Pons (tissue), 1 donor: ENCODE measurements at regions not wholly inside any gene's neighbourhood (a gene's known extent, or its start where the extent isn't known, plus 50 kb on each side); places are given as distances from the start of the nearest gene placed in this dataset.
"Not testable (repeated sequence)": the region's sequence is repeated elsewhere in the genome, so short reads cannot be mapped to it uniquely, and the experiment has no call there.

Experiments used
- DNase-seq: peaks from one replicate; pipeline ENCODE4 v3.0.0-alpha.2; 2016; ENCODE audit warnings: low spot score

GRCh38 chr16:18152832-18153231, 183.7 kb downstream of the NPIPA8 start:
- DNase-seq, result not testable (repeated sequence)

- DNase-seq, result not testable (repeated sequence)
Observed at GRCh38 chr16:18148132-18148531, 188.4 kb downstream of the NPIPA8 start.

- not testable (repeated sequence) for DNase-seq
Observed at GRCh38 chr16:18146601-18147142, 189.9 kb downstream of the NPIPA8 start.

- DNase-seq, result not testable (repeated sequence)
Observed at GRCh38 chr16:18142066-18142465, 194.5 kb downstream of the NPIPA8 start.

GRCh38 chr16:18136288-18136687, 200.2 kb downstream of the NPIPA8 start:
- DNase-seq, result not testable (repeated sequence)

- not testable (repeated sequence) for DNase-seq
Observed at GRCh38 chr16:18135024-18135423, 201.5 kb downstream of the NPIPA8 start.

- DNase-seq, result not testable (repeated sequence)
Observed at GRCh38 chr16:18131587-18131986, 204.9 kb downstream of the NPIPA8 start.

GRCh38 chr16:18130478-18131120, 205.9 kb downstream of the NPIPA8 start:
- not testable (repeated sequence) for DNase-seq

GRCh38 chr16:18127033-18127432, 209.5 kb downstream of the NPIPA8 start:
- not testable (repeated sequence) for DNase-seq

- DNase-seq, result not testable (repeated sequence)
Observed at GRCh38 chr16:18119092-18119491, 217.4 kb downstream of the NPIPA8 start.

GRCh38 chr16:18118684-18119083, 217.9 kb downstream of the NPIPA8 start:
- not testable (repeated sequence) for DNase-seq

- not testable (repeated sequence) for DNase-seq
Observed at GRCh38 chr16:18118071-18118470, 218.5 kb downstream of the NPIPA8 start.

GRCh38 chr16:18104412-18104811, 232.1 kb downstream of the NPIPA8 start:
- DNase-seq, result not testable (repeated sequence)

- not testable (repeated sequence) for DNase-seq
Observed at GRCh38 chr16:18101077-18101476, 235.5 kb downstream of the NPIPA8 start.

GRCh38 chr16:18092605-18093004, 243.9 kb downstream of the NPIPA8 start:
- not testable (repeated sequence) for DNase-seq

GRCh38 chr16:18080658-18081363, 255.7 kb downstream of the NPIPA8 start:
- DNase-seq, result not testable (repeated sequence)

- not testable (repeated sequence) for DNase-seq
Observed at GRCh38 chr16:18077910-18078309, 258.6 kb downstream of the NPIPA8 start.

- no peak for DNase-seq
Observed at GRCh38 chr16:18072161-18072560, 264.4 kb downstream of the NPIPA8 start.

GRCh38 chr16:18069683-18070082, 266.9 kb downstream of the NPIPA8 start:
- DNase-seq, result no peak

- no peak for DNase-seq
Observed at GRCh38 chr16:18068477-18068876, 268.1 kb downstream of the NPIPA8 start.

- no peak for DNase-seq
Observed at GRCh38 chr16:18062713-18063112, 273.8 kb downstream of the NPIPA8 start.

- no peak for DNase-seq
Observed at GRCh38 chr16:18060351-18060750, 276.2 kb downstream of the NPIPA8 start.

GRCh38 chr16:18059577-18059976, 277.0 kb downstream of the NPIPA8 start:
- no peak for DNase-seq
